ENCODE measurements at regions not wholly inside any gene's neighbourhood (a gene's known extent, or its start where the extent isn't known, plus 50 kb on each side); places are given as distances from the start of the nearest gene placed in this dataset.

DNA sequence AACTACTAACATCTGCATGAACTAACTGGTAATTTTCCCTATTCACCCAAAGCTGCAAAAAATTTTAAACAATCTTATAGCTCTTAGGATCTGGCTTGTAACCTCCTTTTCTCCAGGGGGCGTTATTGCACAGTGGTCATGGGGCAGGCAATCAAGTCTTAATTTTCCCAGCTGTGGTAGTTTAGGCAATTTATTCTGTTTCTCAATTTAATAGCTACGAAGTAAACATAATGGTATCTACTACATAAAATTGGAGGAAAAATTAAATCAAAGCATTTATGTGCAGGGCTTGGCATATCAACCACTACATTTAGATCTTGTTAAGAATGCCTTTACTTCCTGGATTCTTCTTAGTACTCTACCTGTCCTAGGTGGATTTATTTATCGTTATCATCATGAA is 137.4 kb upstream of the GUCY1A1 start:
- no peak overlapping the region for H3K9ac ChIP-seq (ENCODE audit: low read length)
- 0 out of 2 replicates have a peak overlapping the region, but pooled peaks have one; percentile 25 for H2AFZ ChIP-seq (ENCODE audit: low read depth, low read length)
- no peaks in the 10 kb centered on the region for H3K4me1 ChIP-seq (ENCODE audit: low read length)
- H3K4me2 ChIP-seq (ENCODE audit: low read length), result no peak overlapping the region
- no peak overlapping the region for H3K4me3 ChIP-seq (ENCODE audit: low read length)
- TF ChIP-seq EZH2phosphoT487 (IDR thresholded peaks at IDR 0.05; ENCODE audit: low read depth), result no peak
- TF ChIP-seq, protein P1, sequence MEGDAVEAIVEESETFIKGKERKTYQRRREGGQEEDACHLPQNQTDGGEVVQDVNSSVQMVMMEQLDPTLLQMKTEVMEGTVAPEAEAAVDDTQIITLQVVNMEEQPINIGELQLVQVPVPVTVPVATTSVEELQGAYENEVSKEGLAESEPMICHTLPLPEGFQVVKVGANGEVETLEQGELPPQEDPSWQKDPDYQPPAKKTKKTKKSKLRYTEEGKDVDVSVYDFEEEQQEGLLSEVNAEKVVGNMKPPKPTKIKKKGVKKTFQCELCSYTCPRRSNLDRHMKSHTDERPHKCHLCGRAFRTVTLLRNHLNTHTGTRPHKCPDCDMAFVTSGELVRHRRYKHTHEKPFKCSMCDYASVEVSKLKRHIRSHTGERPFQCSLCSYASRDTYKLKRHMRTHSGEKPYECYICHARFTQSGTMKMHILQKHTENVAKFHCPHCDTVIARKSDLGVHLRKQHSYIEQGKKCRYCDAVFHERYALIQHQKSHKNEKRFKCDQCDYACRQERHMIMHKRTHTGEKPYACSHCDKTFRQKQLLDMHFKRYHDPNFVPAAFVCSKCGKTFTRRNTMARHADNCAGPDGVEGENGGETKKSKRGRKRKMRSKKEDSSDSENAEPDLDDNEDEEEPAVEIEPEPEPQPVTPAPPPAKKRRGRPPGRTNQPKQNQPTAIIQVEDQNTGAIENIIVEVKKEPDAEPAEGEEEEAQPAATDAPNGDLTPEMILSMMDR (IDR thresholded peaks at IDR 0.05; ENCODE audit: low read depth, low read length), result peak; percentile 68
- no peaks in the 10 kb centered on the region for H4K20me1 ChIP-seq (ENCODE audit: insufficient read depth, low read length)
- H3K36me3 ChIP-seq (replicated peaks; ENCODE audit: low read depth, low read length), result no peaks in the 10 kb centered on the region
- H3K79me2 ChIP-seq (ENCODE audit: low read length), result no peaks in the 10 kb centered on the region
- no peak overlapping the region for H3K27ac ChIP-seq (ENCODE audit: low read length)
- H3K9me3 ChIP-seq (ENCODE audit: insufficient read depth, low read length), result no peaks in the 10 kb centered on the region
- no peaks in the 10 kb centered on the region for H3K27me3 ChIP-seq (ENCODE audit: low read depth, low read length)

DNA sequence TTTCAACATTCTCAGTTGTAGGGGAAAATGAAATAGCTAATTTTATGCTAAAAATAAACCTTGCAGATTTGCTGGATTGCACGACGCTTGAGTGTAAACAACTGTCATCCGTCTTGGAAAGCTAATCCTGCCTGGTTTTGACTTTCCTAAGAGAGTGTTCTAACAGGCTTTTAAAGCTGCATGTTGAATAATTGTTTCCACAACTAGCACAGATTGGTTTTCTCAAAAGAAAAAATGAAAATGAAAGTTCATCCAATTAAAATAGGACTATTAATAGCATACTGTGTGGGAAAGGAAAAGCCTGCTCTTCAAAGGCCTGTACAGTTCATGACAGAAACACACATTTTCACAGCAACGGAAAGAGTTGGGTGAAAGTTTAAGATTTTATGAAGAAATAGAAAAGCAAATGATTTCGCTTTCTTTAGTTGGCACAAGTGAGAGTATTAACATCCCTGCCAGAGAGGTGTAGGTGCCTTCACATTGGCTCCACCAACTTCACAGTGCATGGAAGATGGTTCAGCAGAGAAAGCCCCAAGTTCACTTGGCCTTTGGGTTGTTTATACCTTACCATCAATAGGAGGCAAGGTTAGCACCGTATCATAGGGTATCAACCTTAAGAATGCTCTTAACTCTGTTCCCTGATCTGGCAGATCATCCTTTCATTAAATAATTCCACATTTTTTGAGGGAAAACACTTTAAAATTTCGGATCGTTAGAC is 140.0 kb upstream of the GUCY1A1 start:
- H3K36me3 ChIP-seq (replicated peaks; ENCODE audit: low read depth, low read length), result peaks cover 4% of the 10 kb centered on the region
- H3K4me3 ChIP-seq (ENCODE audit: low read length), result no peak overlapping the region
- H3K9ac ChIP-seq (ENCODE audit: low read length), result no peak overlapping the region
- no peaks in the 10 kb centered on the region for H3K4me1 ChIP-seq (ENCODE audit: low read length)
- no peaks in the 10 kb centered on the region for H3K27me3 ChIP-seq (ENCODE audit: low read depth, low read length)
- H4K20me1 ChIP-seq (ENCODE audit: insufficient read depth, low read length), result no peaks in the 10 kb centered on the region
- H3K79me2 ChIP-seq (ENCODE audit: low read length), result no peaks in the 10 kb centered on the region
- H3K4me2 ChIP-seq (ENCODE audit: low read length), result no peak overlapping the region
- TF ChIP-seq, protein P1 (IDR thresholded peaks at IDR 0.05; ENCODE audit: low read depth, low read length), result no peak
- no peak for TF ChIP-seq EZH2phosphoT487 (IDR thresholded peaks at IDR 0.05; ENCODE audit: low read depth)
- no peak overlapping the region for H2AFZ ChIP-seq (ENCODE audit: low read depth, low read length)
- no peak overlapping the region for H3K27ac ChIP-seq (ENCODE audit: low read length)
- peaks cover 14% of the 10 kb centered on the region; the same call in 1 of the 2 replicates for H3K9me3 ChIP-seq (ENCODE audit: insufficient read depth, low read length)

DNA sequence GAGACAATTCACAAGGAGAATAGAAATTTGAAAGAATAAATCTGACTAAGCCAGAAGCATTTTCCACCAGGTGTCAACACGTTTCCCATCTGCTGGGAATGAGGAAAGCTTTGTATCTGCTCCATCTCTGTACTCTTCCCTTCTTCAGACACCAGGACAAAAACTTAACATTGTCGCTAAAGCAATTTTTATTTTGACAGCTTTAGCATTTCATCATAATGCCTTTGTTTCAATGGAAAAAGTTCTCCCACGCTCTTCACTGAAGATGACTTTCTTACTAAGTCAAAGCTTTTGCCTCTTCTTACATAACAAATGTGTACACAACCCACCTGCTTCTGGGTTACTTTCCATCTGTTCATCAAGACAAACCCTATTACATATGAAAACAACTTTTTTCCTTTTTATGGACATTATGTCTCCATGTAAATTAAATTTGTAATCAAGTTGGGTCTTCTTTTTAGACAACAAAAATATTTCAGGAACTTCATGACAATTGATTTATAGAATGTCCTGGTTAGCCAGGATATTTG is 141.7 kb upstream of the GUCY1A1 start:
- Histone ChIP-seq H3K4me1 (ENCODE audit: low read length) (no peaks in the 10 kb centered on the region), H3K4me2 (ENCODE audit: low read length) (no peak overlapping the region), H3K79me2 (ENCODE audit: low read length) (no peaks in the 10 kb centered on the region), H3K36me3 (replicated peaks; ENCODE audit: low read depth, low read length) (peaks cover 13% of the 10 kb centered on the region), H3K27ac (ENCODE audit: low read length) (no peak overlapping the region), H2AFZ (ENCODE audit: low read depth, low read length) (no peak overlapping the region), H4K20me1 (ENCODE audit: insufficient read depth, low read length) (no peaks in the 10 kb centered on the region), H3K9me3 (ENCODE audit: insufficient read depth, low read length) (peaks cover 28% of the 10 kb centered on the region), H3K9ac (ENCODE audit: low read length) (no peak overlapping the region), H3K4me3 (ENCODE audit: low read length) (no peak overlapping the region), H3K27me3 (ENCODE audit: low read depth, low read length) (no peaks in the 10 kb centered on the region)
- TF ChIP-seq, protein P1 (IDR thresholded peaks at IDR 0.05; ENCODE audit: low read depth, low read length), result no peak
- no peak for TF ChIP-seq EZH2phosphoT487 (IDR thresholded peaks at IDR 0.05; ENCODE audit: low read depth)

GRCh38 chr4:155523358-155523757 is 143.3 kb upstream of the GUCY1A1 start:
- Histone ChIP-seq H3K36me3 (replicated peaks; ENCODE audit: low read depth, low read length) (peaks cover 13% of the 10 kb centered on the region), H3K27ac (ENCODE audit: low read length) (no peak overlapping the region), H3K4me2 (ENCODE audit: low read length) (no peak overlapping the region), H2AFZ (ENCODE audit: low read depth, low read length) (no peak overlapping the region), H3K79me2 (ENCODE audit: low read length) (no peaks in the 10 kb centered on the region), H3K27me3 (ENCODE audit: low read depth, low read length) (no peaks in the 10 kb centered on the region), H3K9ac (ENCODE audit: low read length) (no peak overlapping the region), H3K9me3 (ENCODE audit: insufficient read depth, low read length) (peaks cover 36% of the 10 kb centered on the region), H4K20me1 (ENCODE audit: insufficient read depth, low read length) (no peaks in the 10 kb centered on the region), H3K4me1 (ENCODE audit: low read length) (no peaks in the 10 kb centered on the region), H3K4me3 (ENCODE audit: low read length) (no peak overlapping the region)
- TF ChIP-seq, protein P1 (IDR thresholded peaks at IDR 0.05; ENCODE audit: low read depth, low read length), result no peak
- no peak for TF ChIP-seq EZH2phosphoT487 (IDR thresholded peaks at IDR 0.05; ENCODE audit: low read depth)
